B cell (primary cell): ENCODE measurements at regions not wholly inside any gene's neighbourhood (a gene's known extent, or its start where the extent isn't known, plus 50 kb on each side); places are given as distances from the start of the nearest gene placed in this dataset.

Experiments used
- ATAC-seq: fragments of 200-7000 bp; cut with Tn5 transposase; one replicate; pipeline ENCODE4 v1.10.0; 2021; ENCODE audit warnings: low read depth, mild to moderate bottlenecking, moderate number of reproducible peaks, moderate library complexity
- CTCF ChIA-PET: fragments of 350-600 bp; sonication (Branson Sonifier 250); formaldehyde crosslinking; loops from one replicate; lab custom pipeline; 2021; ENCODE audit warnings: antibody characterized with exemption, inconsistent platforms; lab: Charles Lee
- POLR2A ChIA-PET: fragments of 350-600 bp; sonication (Branson Sonifier 250); formaldehyde crosslinking; loops from one replicate; lab custom pipeline; 2021; ENCODE audit warnings: antibody characterized with exemption; lab: Charles Lee
- DNase-seq: peaks from one replicate; pipeline ENCODE4 v3.0.0; 2013
- H2AFZ ChIP-seq: 2 replicates; pipeline ENCODE4 v1.6.1; 2012; ENCODE audit warnings: mild to moderate bottlenecking, low read depth, low read length; ENCODE audit not compliant: insufficient read depth, poor library complexity, severe bottlenecking
- H3K27ac ChIP-seq, 2 donors: 1 replicate in 1 of 2; 2 replicates in 1 of 2; pipeline ENCODE4 v1.5.1; 2012 to 2013; ENCODE audit warnings: low read length in 2 of 2, mild to moderate bottlenecking in 2 of 2, moderate library complexity in 1 of 2
- H3K27me3 ChIP-seq, 4 experiments: fragments of 200-600 bp in 1 of 4; sonication (generic) in 1 of 4; replicated peaks in 1 of 4; 1 replicate in 2 of 4; 2 replicates in 2 of 4; pipeline versions ENCODE4 v1.6.1 to v1.7.0; 2013 to 2016; ENCODE audit warnings: low read length in 3 of 4, mild to moderate bottlenecking in 2 of 4, mixed read lengths in 1 of 4, moderate library complexity in 1 of 4; ENCODE audit not compliant: insufficient read depth in 4 of 4, control insufficient read depth in 3 of 4; ENCODE audit errors: control extremely low read depth in 1 of 4
- H3K36me3 ChIP-seq, 2 experiments: replicated peaks in 1 of 2; 1 replicate in 1 of 2; 2 replicates in 1 of 2; pipeline versions ENCODE4 v1.6.1 to v1.7.1; 2013; ENCODE audit warnings: low read length in 1 of 2; ENCODE audit not compliant: insufficient read depth in 2 of 2, control insufficient read depth in 1 of 2; ENCODE audit errors: control extremely low read depth in 1 of 2, extremely low read depth in 1 of 2
- H3K4me1 ChIP-seq, 2 donors: fragments of 200-600 bp in 1 of 2; sonication (generic) in 1 of 2; 1 replicate in 1 of 2; 2 replicates in 1 of 2; pipeline versions ENCODE4 v1.5.1 to v1.6.1; 2013 to 2017; ENCODE audit warnings: low read length in 2 of 2; ENCODE audit not compliant: control insufficient read depth in 2 of 2, insufficient read depth in 2 of 2
- H3K4me2 ChIP-seq: replicated peaks from 2 replicates; pipeline ENCODE3; 2012; ENCODE audit warnings: mild to moderate bottlenecking, low read depth, low read length; ENCODE audit not compliant: poor library complexity, severe bottlenecking
- H3K4me3 ChIP-seq, 5 experiments: fragments of 200-600 bp in 1 of 5; sonication (generic) in 1 of 5; 1 replicate in 3 of 5; 2 replicates in 2 of 5; pipeline versions ENCODE4 v1.5.1 to v1.7.0; 2011 to 2016; ENCODE audit warnings: low read length in 4 of 5, mild to moderate bottlenecking in 4 of 5, low read depth in 2 of 5, control low read depth in 1 of 5, moderate library complexity in 1 of 5; ENCODE audit not compliant: insufficient read depth in 1 of 5; ENCODE audit errors: control extremely low read depth in 1 of 5, extremely low read depth in 1 of 5
- H3K79me2 ChIP-seq: fragments of 200-600 bp; sonication (generic); one replicate; pipeline ENCODE4 v1.6.0; 2016; ENCODE audit warnings: low read length; ENCODE audit not compliant: control insufficient read depth, insufficient read depth
- H3K9ac ChIP-seq: fragments of 200-600 bp; sonication (generic); 2 replicates; pipeline ENCODE4 v1.6.1; 2017; ENCODE audit warnings: mild to moderate bottlenecking, low read length, moderate library complexity
- H3K9me3 ChIP-seq, 3 donors: one replicate each; pipeline versions ENCODE4 v1.6.1 to v1.7.1; 2013; ENCODE audit warnings: low read length in 2 of 3; ENCODE audit not compliant: control insufficient read depth in 2 of 3, insufficient read depth in 1 of 3; ENCODE audit errors: control extremely low read depth in 1 of 3
- H4K20me1 ChIP-seq: 2 replicates; pipeline ENCODE4 v1.6.0; 2012; ENCODE audit warnings: mild to moderate bottlenecking, low read length; ENCODE audit not compliant: insufficient read depth, control insufficient read depth, poor library complexity, severe bottlenecking
- H3K27ac Mint-ChIP-seq: one replicate; pipeline ENCODE4 v1.8.0; 2021; ENCODE audit warnings: mixed read lengths
- H3K27me3 Mint-ChIP-seq: one replicate; pipeline ENCODE4 v1.8.0; 2021; ENCODE audit warnings: mixed read lengths
- H3K4me1 Mint-ChIP-seq: one replicate; pipeline ENCODE4 v1.8.0; 2021; ENCODE audit warnings: mixed read lengths
- H3K4me3 Mint-ChIP-seq: one replicate; pipeline ENCODE4 v1.8.0; 2021; ENCODE audit warnings: mixed read lengths
- H3K9me3 Mint-ChIP-seq: one replicate; pipeline ENCODE4 v1.8.0; 2022; ENCODE audit warnings: mixed read lengths; ENCODE audit not compliant: insufficient read depth
- EZH2 ChIP-seq: IDR thresholded peaks from 2 replicates; pipeline ENCODE4 v1.6.1; 2012; ENCODE audit warnings: borderline replicate concordance, low read depth, mild to moderate bottlenecking, moderate library complexity, low read length; ENCODE audit not compliant: insufficient read depth, poor library complexity, severe bottlenecking
- WGBS: methylation state at CpG from one replicate; pipeline ENCODE4 v1.1.5; 2013; ENCODE audit warnings: missing lambda C conversion rate; ENCODE audit not compliant: insufficient coverage; 5-methylcytosine and 5-hydroxymethylcytosine counted together
- intact Hi-C: fragments of 100-400 bp; cut with micrococcal nuclease; formaldehyde crosslinking; loops from one replicate; pipeline ENCODE4 v1.10.0; 2022
- TF ChIP-seq, protein P1 (sequence below): fragments of 200-600 bp; IDR thresholded peaks from one replicate; pipeline ENCODE4 v1.8.0; 2022; ENCODE audit warnings: antibody characterized with exemption, mild to moderate bottlenecking

GRCh38 chr7:155224116-155224811 is 73.4 kb upstream of the INSIG1 start:
- Histone ChIP-seq H4K20me1 (no peaks in the 10 kb centered on the region), H3K36me3 (no peaks in the 10 kb centered on the region), H3K9me3 (no peaks in the 10 kb centered on the region), H3K79me2 (no peaks in the 10 kb centered on the region), H3K4me3 (no peak overlapping the region), H3K27ac (no peak overlapping the region), H2AFZ (no peak overlapping the region), H3K27me3 (no peaks in the 10 kb centered on the region), H3K9ac (no peak overlapping the region), H3K4me1 (no peaks in the 10 kb centered on the region), H3K4me2 (no peak overlapping the region)
- no peaks in the 10 kb centered on the region for H3K4me1 Mint-ChIP-seq
- H3K4me3 Mint-ChIP-seq = no peak overlapping the region
- no peak for ATAC-seq
- intact Hi-C loops = no loop called here
- no peaks in the 10 kb centered on the region for H3K9me3 Mint-ChIP-seq
- no peak for TF ChIP-seq EZH2
- TF ChIP-seq, protein P1, sequence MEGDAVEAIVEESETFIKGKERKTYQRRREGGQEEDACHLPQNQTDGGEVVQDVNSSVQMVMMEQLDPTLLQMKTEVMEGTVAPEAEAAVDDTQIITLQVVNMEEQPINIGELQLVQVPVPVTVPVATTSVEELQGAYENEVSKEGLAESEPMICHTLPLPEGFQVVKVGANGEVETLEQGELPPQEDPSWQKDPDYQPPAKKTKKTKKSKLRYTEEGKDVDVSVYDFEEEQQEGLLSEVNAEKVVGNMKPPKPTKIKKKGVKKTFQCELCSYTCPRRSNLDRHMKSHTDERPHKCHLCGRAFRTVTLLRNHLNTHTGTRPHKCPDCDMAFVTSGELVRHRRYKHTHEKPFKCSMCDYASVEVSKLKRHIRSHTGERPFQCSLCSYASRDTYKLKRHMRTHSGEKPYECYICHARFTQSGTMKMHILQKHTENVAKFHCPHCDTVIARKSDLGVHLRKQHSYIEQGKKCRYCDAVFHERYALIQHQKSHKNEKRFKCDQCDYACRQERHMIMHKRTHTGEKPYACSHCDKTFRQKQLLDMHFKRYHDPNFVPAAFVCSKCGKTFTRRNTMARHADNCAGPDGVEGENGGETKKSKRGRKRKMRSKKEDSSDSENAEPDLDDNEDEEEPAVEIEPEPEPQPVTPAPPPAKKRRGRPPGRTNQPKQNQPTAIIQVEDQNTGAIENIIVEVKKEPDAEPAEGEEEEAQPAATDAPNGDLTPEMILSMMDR = no peak
- POLR2A ChIA-PET = no interaction called here
- CTCF ChIA-PET = no interaction called here
- no peaks in the 10 kb centered on the region for H3K27me3 Mint-ChIP-seq
- no peak for DNase-seq
- WGBS = 96% methylated on average over 5 of the region's 12 CpGs
- H3K27ac Mint-ChIP-seq = no peak overlapping the region

DNA sequence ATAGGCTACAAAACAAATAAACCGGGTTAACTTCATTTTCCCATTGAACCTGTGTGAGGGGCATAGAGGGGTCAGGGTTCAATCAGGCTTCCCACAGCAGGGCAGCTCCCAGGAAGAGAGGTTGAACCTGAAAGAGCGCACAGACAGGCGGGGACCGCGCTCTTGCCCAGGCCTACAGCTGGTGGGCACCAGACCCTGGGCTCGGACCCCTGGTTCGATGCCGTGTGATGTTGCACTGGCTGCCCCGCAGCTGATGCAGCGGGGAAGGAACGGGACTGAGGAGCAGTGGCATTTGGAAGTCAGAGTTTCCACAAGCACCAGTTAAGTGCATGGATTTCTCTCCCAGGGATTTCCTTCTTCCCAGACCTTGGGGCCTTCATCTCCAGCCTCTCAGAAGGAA is 72.6 kb upstream of the INSIG1 start:
- H3K4me1 ChIP-seq = no peaks in the 10 kb centered on the region
- no peak overlapping the region for H3K27ac Mint-ChIP-seq
- ATAC-seq (no peak), DNase-seq (no peak)
- no peaks in the 10 kb centered on the region for H3K9me3 ChIP-seq
- H3K36me3 ChIP-seq = no peaks in the 10 kb centered on the region
- ChIA-PET CTCF (no interaction called here), POLR2A (no interaction called here)
- no peaks in the 10 kb centered on the region for H3K9me3 Mint-ChIP-seq
- 89% methylated on average over 10 of the region's 11 CpGs for WGBS
- H3K4me1 Mint-ChIP-seq = no peaks in the 10 kb centered on the region
- no peaks in the 10 kb centered on the region for H3K27me3 ChIP-seq
- H3K4me2 ChIP-seq = no peak overlapping the region
- no peak overlapping the region for H3K4me3 Mint-ChIP-seq
- intact Hi-C loops = no loop called here
- TF ChIP-seq, protein P1 = no peak
- TF ChIP-seq EZH2 = no peak
- no peaks in the 10 kb centered on the region for H4K20me1 ChIP-seq
- no peak overlapping the region for H2AFZ ChIP-seq
- H3K27me3 Mint-ChIP-seq = no peaks in the 10 kb centered on the region
- H3K27ac ChIP-seq = no peak overlapping the region
- no peaks in the 10 kb centered on the region for H3K79me2 ChIP-seq
- H3K9ac ChIP-seq = no peak overlapping the region
- no peak overlapping the region for H3K4me3 ChIP-seq
